H9 (cell line): ENCODE measurements at regions not wholly inside any gene's neighbourhood (a gene's known extent, or its start where the extent isn't known, plus 50 kb on each side); places are given as distances from the start of the nearest gene placed in this dataset.

Experiments
- DNase-seq: peaks from one replicate; pipeline ENCODE4 v3.0.0-alpha.2; 2017
- H2AFZ ChIP-seq: one replicate; pipeline ENCODE4 v1.6.1; 2013; ENCODE audit warnings: mild to moderate bottlenecking, low read length, control low read depth, moderate library complexity
- H2AK5ac ChIP-seq: 2 replicates; pipeline ENCODE4 v1.6.1; 2013; ENCODE audit warnings: low read length, control low read depth, mixed read lengths; ENCODE audit not compliant: insufficient read length
- H2BK120ac ChIP-seq: one replicate; pipeline ENCODE4 v1.6.1; 2013; ENCODE audit warnings: low read depth, mild to moderate bottlenecking, low read length, control low read depth, inconsistent platforms; ENCODE audit not compliant: poor library complexity, severe bottlenecking
- H2BK12ac ChIP-seq: 2 replicates; pipeline ENCODE4 v1.6.1; 2013; ENCODE audit warnings: low read length, control low read depth, mixed read lengths, low read depth; ENCODE audit not compliant: insufficient read length
- H2BK15ac ChIP-seq: 2 replicates; pipeline ENCODE4 v1.6.1; 2013; ENCODE audit warnings: low read depth, low read length, control low read depth
- H2BK20ac ChIP-seq: one replicate; pipeline ENCODE4 v1.6.1; 2013; ENCODE audit warnings: low read depth, mild to moderate bottlenecking, low read length, control low read depth, inconsistent platforms; ENCODE audit not compliant: poor library complexity, severe bottlenecking
- H2BK5ac ChIP-seq: 2 replicates; pipeline ENCODE4 v1.6.1; 2013; ENCODE audit warnings: low read length, control low read depth, mixed read lengths; ENCODE audit not compliant: insufficient read length
- H3K14ac ChIP-seq: 2 replicates; pipeline ENCODE4 v1.6.1; 2013; ENCODE audit warnings: low read length, control low read depth; ENCODE audit not compliant: insufficient read depth
- H3K18ac ChIP-seq: 2 replicates; pipeline ENCODE4 v1.6.1; 2013; ENCODE audit warnings: low read depth, mild to moderate bottlenecking, mixed read lengths, low read length, control low read depth; ENCODE audit not compliant: insufficient read length
- H3K23ac ChIP-seq: 2 replicates; pipeline ENCODE4 v1.6.1; 2013; ENCODE audit warnings: low read length, control low read depth, mixed read lengths, low read depth; ENCODE audit not compliant: insufficient read length
- H3K23me2 ChIP-seq: 2 replicates; pipeline ENCODE4 v1.6.1; 2013; ENCODE audit warnings: low read depth, mild to moderate bottlenecking, mixed read lengths, low read length, control low read depth; ENCODE audit not compliant: insufficient read length, poor library complexity, severe bottlenecking
- H3K27ac ChIP-seq: 2 replicates; pipeline ENCODE4 v1.5.1; 2013; ENCODE audit warnings: low read length, control low read depth, mixed read lengths, low read depth; ENCODE audit not compliant: insufficient read length
- H3K27me3 ChIP-seq: 2 replicates; pipeline ENCODE4 v1.6.1; 2013; ENCODE audit warnings: low read length, control low read depth, inconsistent platforms; ENCODE audit not compliant: insufficient read depth
- H3K4ac ChIP-seq: 2 replicates; pipeline ENCODE4 v1.6.1; 2013; ENCODE audit warnings: low read depth, mild to moderate bottlenecking, control low read depth, inconsistent platforms, low read length, moderate library complexity
- H3K4me1 ChIP-seq: 2 replicates; pipeline ENCODE4 v1.6.1; 2013; ENCODE audit warnings: low read length, control low read depth, inconsistent platforms; ENCODE audit not compliant: insufficient read depth
- H3K4me2 ChIP-seq: 2 replicates; pipeline ENCODE4 v1.6.1; 2013; ENCODE audit warnings: low read length, control low read depth, mixed read lengths; ENCODE audit not compliant: insufficient read length, insufficient read depth
- H3K56ac ChIP-seq: 2 replicates; pipeline ENCODE4 v1.6.1; 2013; ENCODE audit warnings: low read depth, mild to moderate bottlenecking, mixed read lengths, low read length, control low read depth; ENCODE audit not compliant: insufficient read length
- H3K79me1 ChIP-seq: 2 replicates; pipeline ENCODE4 v1.6.1; 2013; ENCODE audit warnings: low read depth, mild to moderate bottlenecking, moderate library complexity, low read length, control low read depth, inconsistent platforms; ENCODE audit not compliant: insufficient read depth, poor library complexity, severe bottlenecking
- H3K79me2 ChIP-seq: 2 replicates; pipeline ENCODE4 v1.6.1; 2013; ENCODE audit warnings: low read length, control low read depth, inconsistent platforms; ENCODE audit not compliant: insufficient read depth
- H3K9ac ChIP-seq: 2 replicates; pipeline ENCODE4 v1.6.1; 2013; ENCODE audit warnings: low read length, control low read depth, mixed read lengths; ENCODE audit not compliant: insufficient read length; ENCODE audit errors: extremely low read depth
- H3K9me3 ChIP-seq: one replicate; pipeline ENCODE4 v1.6.1; 2013; ENCODE audit warnings: low read depth, low read length, inconsistent platforms; ENCODE audit not compliant: control insufficient read depth
- H3T11ph ChIP-seq: one replicate; pipeline ENCODE4 v1.6.1; 2013; ENCODE audit warnings: mild to moderate bottlenecking, low read length, control low read depth, inconsistent platforms
- H4K20me1 ChIP-seq: one replicate; pipeline ENCODE4 v1.6.1; 2013; ENCODE audit not compliant: control insufficient read depth, insufficient read length, insufficient read depth
- H4K5ac ChIP-seq: 2 replicates; pipeline ENCODE4 v1.6.1; 2013; ENCODE audit warnings: low read depth, mild to moderate bottlenecking, mixed read lengths, low read length, control low read depth; ENCODE audit not compliant: insufficient read length
- H4K8ac ChIP-seq: replicated peaks from 2 replicates; pipeline ENCODE4 v1.6.1; 2013; ENCODE audit warnings: low read length, control low read depth, mixed read lengths, low read depth; ENCODE audit not compliant: insufficient read length
- H4K91ac ChIP-seq: 2 replicates; pipeline ENCODE4 v1.6.1; 2013; ENCODE audit warnings: low read depth, mild to moderate bottlenecking, moderate library complexity, mixed read lengths, low read length, control low read depth; ENCODE audit not compliant: insufficient read length
- H3K27ac Mint-ChIP-seq, 3 experiments: 2 replicates in 2 of 3; 3 replicates in 1 of 3; pipeline ENCODE4 v1.8.0; 2020 to 2021; ENCODE audit warnings: mixed read lengths in 3 of 3, mild to moderate bottlenecking in 1 of 3, moderate library complexity in 1 of 3
- H3K27me3 Mint-ChIP-seq: 2 replicates; pipeline ENCODE4 v1.8.0; 2021; ENCODE audit warnings: low read depth, mild to moderate bottlenecking, moderate library complexity, mixed read lengths
- H3K36me3 Mint-ChIP-seq, 3 experiments: 2 replicates in 2 of 3; 3 replicates in 1 of 3; pipeline ENCODE4 v1.8.0; 2020 to 2021; ENCODE audit warnings: low read depth in 3 of 3, mixed read lengths in 3 of 3; ENCODE audit not compliant: insufficient read depth in 1 of 3
- H3K4me1 Mint-ChIP-seq, 2 experiments: 2 replicates each; pipeline ENCODE4 v1.8.0; 2020; ENCODE audit warnings: mixed read lengths in 2 of 2
- H3K4me3 Mint-ChIP-seq, 2 experiments: 2 replicates in 1 of 2; 3 replicates in 1 of 2; pipeline ENCODE4 v1.8.0; 2020 to 2021; ENCODE audit warnings: mild to moderate bottlenecking in 2 of 2, mixed read lengths in 2 of 2, moderate library complexity in 1 of 2
- H3K9me3 Mint-ChIP-seq, 2 experiments: 2 replicates in 1 of 2; 3 replicates in 1 of 2; pipeline ENCODE4 v1.8.0; 2020; ENCODE audit warnings: mild to moderate bottlenecking in 2 of 2, mixed read lengths in 2 of 2, moderate library complexity in 1 of 2
- CTCF ChIP-seq: fragments of 200-600 bp; sonication (generic); conservative IDR thresholded peaks from 3 replicates; pipeline ENCODE4 v1.8.0; 2021; ENCODE audit warnings: antibody characterized with exemption, mild to moderate bottlenecking
- WGBS: extraction: QIAGEN DNeasy Blood & Tissue Kit; methylation state at CpG from one replicate; pipeline ENCODE4 v1.1.7; 2013; ENCODE audit warnings: missing lambda C conversion rate, low lambda C conversion rate, mixed read lengths; ENCODE audit not compliant: insufficient read length; ENCODE audit errors: extremely low coverage; 5-methylcytosine and 5-hydroxymethylcytosine counted together

GRCh38 chr5:44885903-44886302 lies 77.2 kb downstream of the MRPS30 start:
- no peak for DNase-seq
- H3K4me1 ChIP-seq: no peaks in the 10 kb centered on the region

More at GRCh38 chr5:44885903-44886302, 77.2 kb downstream of the MRPS30 start:
- H2BK15ac ChIP-seq: no peak overlapping the region
- H4K5ac ChIP-seq: no peak overlapping the region
- no peaks in the 10 kb centered on the region for H3K79me2 ChIP-seq
- H3K79me1 ChIP-seq: no peaks in the 10 kb centered on the region
- no peaks in the 10 kb centered on the region for H3K23me2 ChIP-seq
- no peak overlapping the region for H3K56ac ChIP-seq
- no CpG with 5 or more reads among the region's 1 CpG for WGBS
- H3K4ac ChIP-seq: no peak overlapping the region
- Mint-ChIP-seq H3K4me1 (no peaks in the 10 kb centered on the region; a peak in 1 of 4 replicates), H3K27me3 (no peaks in the 10 kb centered on the region), H3K4me3 (no peak overlapping the region), H3K27ac (no peak overlapping the region), H3K9me3 (peaks cover 0 to 7% of the 10 kb centered on the region in 2 experiments; a peak in 3 of 5 replicates), H3K36me3 (peaks cover 0 to 5% (median 0%) of the 10 kb centered on the region in 3 experiments; a peak in 2 of 7 replicates)
- H3K18ac ChIP-seq: no peak overlapping the region
- H3K9me3 ChIP-seq: no peaks in the 10 kb centered on the region
- H2BK20ac ChIP-seq: no peak overlapping the region
- no peak overlapping the region for H4K91ac ChIP-seq
- no peak overlapping the region for H3K23ac ChIP-seq
- no peak overlapping the region for H3K14ac ChIP-seq
- no peak overlapping the region for H3T11ph ChIP-seq
- H3K9ac ChIP-seq: no peak overlapping the region
- H2BK5ac ChIP-seq: no peak overlapping the region
- TF ChIP-seq CTCF: no peak
- no peak overlapping the region for H2AFZ ChIP-seq
- no peak overlapping the region for H2BK120ac ChIP-seq
- no peaks in the 10 kb centered on the region for H4K20me1 ChIP-seq
- H3K27me3 ChIP-seq: no peaks in the 10 kb centered on the region
- H3K27ac ChIP-seq: no peak overlapping the region
- no peak overlapping the region for H4K8ac ChIP-seq
- H3K4me2 ChIP-seq: no peak overlapping the region
- H2AK5ac ChIP-seq: no peak overlapping the region
- H2BK12ac ChIP-seq: no peak overlapping the region
